Left ventricle myocardium inferior (tissue), 1 donor: ENCODE measurements at regions not wholly inside any gene's neighbourhood (a gene's known extent, or its start where the extent isn't known, plus 50 kb on each side); places are given as distances from the start of the nearest gene placed in this dataset.

Experiments
- DNase-seq: peaks from one replicate; pipeline ENCODE4 v3.0.0-alpha.2; 2020
- H3K27ac ChIP-seq: fragments of 200-600 bp; replicated peaks from 2 replicates; pipeline ENCODE4 v1.8.0; 2021
- H3K27me3 ChIP-seq: fragments of 200-600 bp; 2 replicates; pipeline ENCODE4 v1.8.0; 2021; ENCODE audit warnings: low read depth
- H3K36me3 ChIP-seq: fragments of 200-600 bp; 2 replicates; pipeline ENCODE4 v1.8.0; 2021
- H3K4me1 ChIP-seq: fragments of 200-600 bp; 2 replicates; pipeline ENCODE4 v1.8.0; 2021
- H3K4me3 ChIP-seq: fragments of 200-600 bp; 2 replicates; pipeline ENCODE4 v1.8.0; 2021; ENCODE audit warnings: mild to moderate bottlenecking, moderate library complexity
- H3K9me3 ChIP-seq: fragments of 200-600 bp; replicated peaks from 2 replicates; pipeline ENCODE4 v1.8.0; 2021
- CTCF ChIP-seq: fragments of 200-600 bp; IDR thresholded peaks from 2 replicates; pipeline ENCODE4 v1.8.0; 2021; ENCODE audit warnings: antibody characterized with exemption, mild to moderate bottlenecking, borderline replicate concordance
- intact Hi-C: fragments of 100-400 bp; cut with micrococcal nuclease; formaldehyde crosslinking; loops from one replicate; pipeline ENCODE4 v1.11.0; 2022
- donor health status: DM: no; HTN: yes; CAD: no; lungs with severe emphysema.

GRCh38 chr18:46407486-46408166, 249.4 kb downstream of the LOXHD1 start:
- Histone ChIP-seq H3K27ac (peak overlapping the region; percentile 83), H3K4me3 (no peak overlapping the region), H3K9me3 (no peaks in the 10 kb centered on the region), H3K36me3 (no peaks in the 10 kb centered on the region), H3K27me3 (no peaks in the 10 kb centered on the region), H3K4me1 (peaks cover 78% of the 10 kb centered on the region)
- intact Hi-C loops = no loop called here
- no peak for DNase-seq
- TF ChIP-seq CTCF = no peak

GRCh38 chr18:46408334-46408987, 248.6 kb downstream of the LOXHD1 start:
- no peaks in the 10 kb centered on the region for H3K9me3 ChIP-seq
- H3K27ac ChIP-seq = peak overlapping the region; percentile 83
- intact Hi-C loops = no loop called here
- DNase-seq = no peak
- no peak overlapping the region for H3K4me3 ChIP-seq
- H3K27me3 ChIP-seq = no peaks in the 10 kb centered on the region
- H3K36me3 ChIP-seq = no peaks in the 10 kb centered on the region
- H3K4me1 ChIP-seq = peaks cover 83% of the 10 kb centered on the region
- TF ChIP-seq CTCF = peak; percentile 14

GRCh38 chr18:46411191-46411828, 245.7 kb downstream of the LOXHD1 start:
- Histone ChIP-seq H3K27me3 (no peaks in the 10 kb centered on the region), H3K36me3 (no peaks in the 10 kb centered on the region), H3K4me3 (peak overlapping the region; percentile 42), H3K9me3 (no peaks in the 10 kb centered on the region), H3K4me1 (peaks cover 97% of the 10 kb centered on the region), H3K27ac (peak overlapping the region; percentile 93)
- no peak for TF ChIP-seq CTCF
- no peak for DNase-seq
- intact Hi-C loops = no loop called here

- H3K4me1 ChIP-seq = peaks cover 97% of the 10 kb centered on the region
- H3K27ac ChIP-seq = peak overlapping the region; percentile 93
- intact Hi-C loops = no loop called here
- H3K9me3 ChIP-seq = no peaks in the 10 kb centered on the region
- no peak for TF ChIP-seq CTCF
- H3K4me3 ChIP-seq = peak overlapping the region; percentile 42
- no peaks in the 10 kb centered on the region for H3K36me3 ChIP-seq
- no peaks in the 10 kb centered on the region for H3K27me3 ChIP-seq
- peak; percentile 39 for DNase-seq
Measured at GRCh38 chr18:46411867-46412690, 244.9 kb downstream of the LOXHD1 start.

- peaks cover 95% of the 10 kb centered on the region for H3K4me1 ChIP-seq
- TF ChIP-seq CTCF = no peak
- H3K4me3 ChIP-seq = peak overlapping the region; percentile 42
- no peak for DNase-seq
- intact Hi-C loops = no loop called here
- H3K36me3 ChIP-seq = no peaks in the 10 kb centered on the region
- no peaks in the 10 kb centered on the region for H3K27me3 ChIP-seq
- no peaks in the 10 kb centered on the region for H3K9me3 ChIP-seq
- peak overlapping the region; percentile 93 for H3K27ac ChIP-seq
Measured at GRCh38 chr18:46412916-46413315, 244.1 kb downstream of the LOXHD1 start.
